HG02610 (cell line): ENCODE measurements at regions not wholly inside any gene's neighbourhood (a gene's known extent, or its start where the extent isn't known, plus 50 kb on each side); places are given as distances from the start of the nearest gene placed in this dataset.

ENCODE experiments used
- ATAC-seq: cut with Tn5 transposase; IDR thresholded peaks from one replicate; pipeline ENCODE4 v1.9.1; 2021; ENCODE audit warnings: mild to moderate bottlenecking, moderate library complexity; ENCODE audit not compliant: unreplicated experiment

DNA sequence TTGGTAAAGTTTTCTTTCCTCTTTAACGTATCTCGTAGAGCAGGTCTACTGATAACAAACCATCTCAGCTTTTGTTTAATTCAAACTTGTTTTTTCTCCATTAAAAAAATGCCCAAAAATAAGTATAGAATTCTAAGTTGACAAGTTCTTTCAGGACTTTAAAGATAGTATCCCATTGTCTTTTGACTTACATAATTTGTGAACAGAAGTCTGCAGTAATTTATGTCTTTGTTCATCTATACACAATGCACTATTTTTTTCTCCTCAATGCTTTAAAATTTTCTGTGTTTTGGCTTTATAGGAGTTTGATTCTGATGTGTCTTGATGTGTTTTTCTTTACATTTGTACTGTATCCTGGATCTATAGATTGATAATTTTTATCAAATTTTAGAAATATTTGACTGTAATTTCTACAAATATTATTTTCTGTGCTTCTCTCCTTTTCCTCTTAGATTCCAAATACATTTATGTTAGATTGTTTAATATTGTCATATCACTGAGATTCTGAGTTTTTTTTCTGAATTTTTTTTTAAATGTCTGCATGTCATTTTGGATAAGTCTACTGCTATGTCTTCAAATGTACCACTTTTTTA is 143.3 kb downstream of the FTCDNL1 start:
- no peak for ATAC-seq

DNA sequence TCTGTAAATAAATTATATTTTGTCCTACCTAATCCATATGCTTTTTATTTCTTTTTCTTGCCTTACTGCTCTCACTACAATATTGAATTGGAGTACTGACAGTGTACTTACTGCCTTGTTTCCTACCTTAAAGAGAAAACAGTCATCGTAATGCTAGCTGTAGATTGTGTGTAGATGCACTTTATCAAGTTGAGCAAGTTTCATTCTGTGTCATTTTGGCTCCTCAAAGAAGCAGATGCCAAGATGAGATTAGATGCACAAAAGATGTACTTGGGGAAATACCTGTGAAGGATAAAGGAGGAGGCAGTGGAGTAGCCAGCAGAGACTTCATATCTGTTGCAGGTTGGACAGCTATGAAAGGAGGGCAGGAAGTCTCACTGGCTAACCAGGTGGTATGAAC is 145.5 kb downstream of the FTCDNL1 start:
- no peak for ATAC-seq

DNA sequence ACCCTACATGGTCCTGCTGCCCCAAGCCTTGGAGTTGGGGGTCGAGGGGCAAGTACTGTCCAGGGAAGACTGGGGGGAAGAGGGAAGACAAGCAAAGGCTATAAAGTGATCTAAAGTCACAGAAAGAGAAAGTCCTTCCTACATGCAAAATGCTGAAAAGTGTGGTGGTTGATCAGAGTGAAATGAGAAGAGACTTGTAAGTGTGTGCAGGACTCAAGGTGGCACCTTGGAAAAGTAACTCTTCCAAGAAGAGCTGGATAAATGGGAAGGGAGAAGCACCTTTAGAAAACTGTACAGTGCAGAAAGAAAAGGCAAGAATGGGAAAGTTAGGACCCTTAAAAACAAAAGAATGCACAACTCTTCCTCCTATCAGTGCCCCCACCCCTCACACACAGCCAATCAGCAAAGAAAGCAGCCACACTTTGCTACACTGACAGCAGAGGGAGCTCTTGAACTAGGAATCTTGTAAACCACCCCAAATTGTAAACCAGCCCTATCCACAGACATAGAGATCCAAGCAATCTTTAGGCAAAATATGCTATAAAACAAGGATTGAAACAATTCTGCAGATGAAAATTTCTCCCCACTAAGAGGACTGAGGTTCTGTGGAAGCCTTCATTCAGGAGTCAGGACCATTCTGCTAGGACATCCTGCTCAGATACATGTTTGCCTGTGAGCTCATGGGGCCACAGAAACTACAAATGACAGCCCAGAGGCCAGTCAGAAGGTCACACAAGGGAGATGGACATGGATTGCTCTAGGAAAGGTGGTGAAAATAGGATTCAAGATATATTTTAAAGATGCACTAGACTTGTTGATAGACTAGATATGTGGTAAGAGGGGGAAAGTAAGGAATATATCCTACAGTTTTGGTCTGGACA is 146.4 kb downstream of the FTCDNL1 start:
- ATAC-seq = peak; percentile 53

DNA sequence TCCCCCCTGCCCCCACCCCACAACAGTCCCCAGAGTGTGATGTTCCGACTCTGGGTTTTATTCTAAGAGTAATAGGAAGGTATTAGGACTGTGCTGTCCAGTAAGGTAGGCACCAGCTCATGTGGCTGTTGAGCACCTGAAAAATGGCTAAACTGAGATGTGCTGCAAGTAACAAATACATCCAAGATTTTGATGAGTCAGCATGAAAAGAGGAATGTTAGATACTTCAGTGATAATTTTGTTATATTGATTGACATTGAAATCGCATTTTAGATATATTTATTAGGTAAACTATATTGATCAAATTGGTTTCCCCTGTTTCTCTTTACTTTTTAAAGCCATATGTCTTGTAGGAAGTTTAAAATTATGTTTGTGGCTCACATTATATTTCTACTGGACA is 147.8 kb downstream of the FTCDNL1 start:
- ATAC-seq = no peak

DNA sequence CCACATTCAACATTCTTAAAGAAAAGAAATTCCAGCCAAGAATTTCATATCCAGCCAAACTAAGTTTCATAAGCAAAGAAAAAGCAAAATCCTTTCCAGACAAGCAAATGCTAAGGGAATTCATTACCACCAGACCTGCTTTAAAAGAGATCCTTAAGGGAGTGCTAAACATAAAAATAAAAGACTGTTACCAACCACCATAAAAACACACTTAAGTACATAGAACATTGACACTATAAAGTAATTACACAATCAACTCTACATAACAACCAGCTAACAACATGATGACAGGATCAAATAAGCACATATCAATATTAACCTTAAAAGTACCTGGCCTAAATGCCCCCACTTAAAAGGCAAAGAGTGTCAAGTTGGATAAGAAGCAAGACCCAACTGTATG is 153.5 kb downstream of the FTCDNL1 start:
- no peak for ATAC-seq

DNA sequence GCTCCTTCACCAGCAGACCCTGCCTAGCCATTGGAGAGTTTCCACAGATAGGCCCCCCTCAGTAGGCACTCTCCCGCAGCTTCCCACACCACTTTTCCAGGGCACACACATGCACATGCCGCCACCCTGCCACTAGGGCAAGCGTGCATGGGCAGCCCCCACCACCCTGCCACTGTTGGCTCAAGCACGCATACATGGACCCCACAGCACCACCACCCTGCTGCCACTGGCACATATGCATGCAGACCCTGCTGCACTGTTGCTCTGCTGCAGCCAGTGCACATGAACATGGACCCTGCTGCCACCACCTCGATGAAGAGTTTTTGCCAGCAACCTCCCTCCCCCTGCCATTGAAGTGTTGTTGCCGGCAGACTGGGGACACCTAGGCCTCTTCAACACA is 154.9 kb downstream of the FTCDNL1 start:
- ATAC-seq = no peak

DNA sequence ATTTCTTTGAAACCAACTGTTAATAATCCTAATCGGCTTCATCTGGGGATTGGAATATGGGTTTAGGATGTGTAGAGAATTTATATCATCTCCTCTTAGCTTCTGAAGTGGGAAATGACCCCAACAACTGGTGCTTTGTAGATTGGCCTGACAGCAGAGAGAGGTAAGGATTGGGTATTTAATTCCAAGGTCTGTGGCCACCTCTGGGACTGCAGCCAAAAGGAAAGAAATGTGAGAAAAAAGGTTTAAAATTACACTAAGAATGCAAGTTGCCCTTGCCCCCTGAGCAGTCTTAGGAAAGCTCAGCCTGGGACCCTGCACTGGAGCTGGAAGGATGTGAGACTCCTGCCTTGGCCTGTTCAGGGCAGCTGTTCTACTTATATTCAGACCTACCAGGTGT is 157.1 kb downstream of the FTCDNL1 start:
- no peak for ATAC-seq

DNA sequence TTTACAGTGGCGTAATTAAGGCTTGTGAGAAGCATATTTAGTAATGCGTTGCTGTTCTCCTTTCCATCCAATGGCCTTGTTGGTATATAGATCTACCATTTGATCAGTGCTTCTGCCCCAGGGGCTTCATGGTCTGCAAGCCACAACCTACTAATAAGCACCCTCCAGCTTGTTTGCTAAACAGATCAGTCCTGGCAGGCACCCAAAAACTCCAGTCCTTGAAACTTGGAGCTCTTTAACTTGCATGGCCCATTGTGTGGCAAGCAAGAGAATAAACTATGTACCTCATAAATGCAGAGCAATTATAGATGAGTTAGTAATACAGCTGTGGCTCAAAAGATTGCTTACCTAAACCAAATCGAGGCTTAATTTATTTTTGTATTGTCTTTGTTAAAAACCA is 158.5 kb downstream of the FTCDNL1 start:
- ATAC-seq = no peak

DNA sequence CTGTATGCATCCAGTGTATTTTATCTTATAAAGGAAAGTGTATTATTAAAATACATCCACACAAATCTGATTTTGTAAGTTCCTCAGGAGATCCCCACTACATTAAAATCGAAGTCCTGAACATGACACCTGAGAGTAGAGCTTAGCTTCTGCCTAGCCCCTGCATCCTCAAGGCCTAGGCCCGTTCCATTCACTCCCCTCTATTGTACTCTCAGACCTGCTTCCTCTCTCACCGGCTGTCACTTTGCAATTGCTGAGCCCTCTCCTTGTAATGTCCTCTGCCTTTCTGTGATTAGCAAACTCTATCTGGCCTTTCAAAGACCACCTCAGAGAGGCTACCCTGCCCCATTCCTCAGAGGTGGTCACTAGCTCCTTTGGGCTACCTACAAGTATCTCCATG is 160.8 kb downstream of the FTCDNL1 start:
- no peak for ATAC-seq

DNA sequence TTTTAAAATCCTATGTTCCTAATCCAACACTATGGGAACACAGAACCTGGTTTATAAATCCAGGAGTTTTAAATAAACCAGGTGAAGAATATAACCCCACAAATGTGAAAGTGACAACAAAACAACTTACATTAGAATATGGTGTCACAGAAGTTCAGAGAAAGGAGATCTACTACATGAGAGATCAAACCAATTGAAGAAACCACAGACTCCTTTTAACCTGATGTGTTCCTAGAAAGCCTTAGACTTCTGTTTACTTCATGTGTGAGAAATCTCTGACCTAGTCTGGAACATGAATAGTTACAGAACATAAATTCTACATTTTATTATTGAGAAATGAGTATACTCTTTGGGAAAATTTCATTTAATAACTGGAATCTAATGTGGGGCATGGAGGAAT is 165.3 kb downstream of the FTCDNL1 start:
- no peak for ATAC-seq

DNA sequence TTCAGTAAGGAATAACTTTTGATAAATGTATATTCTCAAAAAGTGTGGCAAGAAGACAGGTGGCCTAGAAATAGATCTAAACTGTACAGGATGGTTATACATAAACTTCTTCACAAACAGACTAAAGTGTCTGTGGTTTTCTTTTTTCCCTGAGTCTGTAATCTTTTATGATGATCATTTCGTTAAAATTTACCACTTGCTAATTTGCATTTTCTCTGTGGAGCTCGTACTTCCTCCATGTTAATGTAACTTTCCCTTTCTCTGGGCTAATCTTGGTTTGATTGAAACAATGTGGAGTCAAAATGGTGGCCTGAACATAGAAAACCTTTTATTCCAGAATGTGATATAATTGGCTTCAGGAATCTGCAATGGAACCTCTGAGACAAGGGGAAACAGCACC is 166.2 kb downstream of the FTCDNL1 start:
- ATAC-seq = no peak

DNA sequence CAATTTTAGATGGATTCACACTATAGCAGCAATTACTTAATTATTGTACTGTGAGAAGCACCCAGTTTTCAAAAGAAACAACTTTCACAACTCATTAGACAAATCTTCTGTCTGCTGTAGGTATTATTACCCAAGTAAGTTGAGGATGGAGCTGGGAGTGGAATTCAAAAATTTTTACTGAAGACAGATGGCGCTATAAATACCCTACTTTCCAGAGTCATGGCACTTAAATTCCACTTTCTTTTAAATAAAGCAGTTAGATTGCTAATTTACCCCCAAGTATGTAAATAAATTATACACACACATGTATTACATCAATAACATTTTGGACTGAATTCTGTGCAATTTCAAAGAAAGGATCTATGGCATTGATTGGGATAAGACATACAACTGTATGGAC is 166.8 kb downstream of the FTCDNL1 start:
- ATAC-seq = no peak

DNA sequence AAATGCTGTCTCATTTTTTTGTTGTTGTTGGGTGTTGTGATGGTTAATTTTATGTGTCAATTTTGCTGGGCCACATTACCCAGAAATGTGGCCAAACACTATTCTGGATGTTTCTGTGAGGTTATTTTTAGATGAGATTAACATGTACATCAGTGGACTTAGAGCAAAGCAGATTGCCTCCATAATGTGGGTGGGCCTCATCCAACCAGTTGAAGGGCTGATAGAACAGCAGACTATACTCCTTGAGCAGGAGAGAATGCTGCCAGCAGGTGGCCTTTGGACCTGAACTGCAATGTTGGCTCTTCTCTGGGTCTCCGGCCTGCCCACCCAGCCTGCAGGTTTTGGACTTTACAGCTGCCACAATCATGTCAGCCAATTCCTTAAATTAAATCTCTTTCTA is 169.0 kb downstream of the FTCDNL1 start:
- no peak for ATAC-seq

DNA sequence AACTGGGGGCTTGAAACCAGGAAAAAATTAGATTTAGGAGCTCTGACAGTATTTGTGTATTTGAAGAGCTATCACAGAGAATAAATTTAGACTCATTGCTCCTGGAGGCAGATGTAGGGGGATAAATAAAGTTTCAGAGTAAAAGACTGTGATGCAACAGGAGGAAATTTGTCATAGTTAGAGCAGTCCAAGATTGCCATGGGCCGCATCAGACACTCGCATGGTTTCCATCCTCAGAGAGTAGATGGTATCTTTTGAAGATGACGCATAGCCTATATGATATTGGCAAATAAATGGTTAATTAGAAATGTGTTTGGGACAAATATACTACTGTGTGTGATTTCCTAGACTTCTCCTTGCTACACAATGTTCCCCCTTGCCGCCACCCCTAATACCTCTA is 170.5 kb downstream of the FTCDNL1 start:
- ATAC-seq = no peak

DNA sequence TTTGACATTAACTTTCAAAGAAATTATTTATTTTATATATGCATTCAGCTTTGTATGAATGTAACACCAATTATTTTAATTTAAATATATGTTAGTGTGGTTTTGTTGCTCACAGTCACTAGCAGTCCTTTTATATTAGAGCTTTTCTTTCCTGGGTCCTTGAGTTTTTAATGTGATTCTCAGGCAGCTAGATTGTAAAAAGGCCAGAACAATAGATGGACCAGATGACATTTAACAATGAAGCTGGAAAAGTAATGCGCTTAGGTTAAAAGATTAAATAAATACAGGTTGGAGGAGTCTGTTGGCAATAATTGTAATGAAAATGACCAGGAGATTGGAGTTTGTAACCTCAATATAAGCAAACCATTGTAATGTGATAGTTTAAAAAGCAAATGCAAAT is 171.1 kb downstream of the FTCDNL1 start:
- no peak for ATAC-seq

DNA sequence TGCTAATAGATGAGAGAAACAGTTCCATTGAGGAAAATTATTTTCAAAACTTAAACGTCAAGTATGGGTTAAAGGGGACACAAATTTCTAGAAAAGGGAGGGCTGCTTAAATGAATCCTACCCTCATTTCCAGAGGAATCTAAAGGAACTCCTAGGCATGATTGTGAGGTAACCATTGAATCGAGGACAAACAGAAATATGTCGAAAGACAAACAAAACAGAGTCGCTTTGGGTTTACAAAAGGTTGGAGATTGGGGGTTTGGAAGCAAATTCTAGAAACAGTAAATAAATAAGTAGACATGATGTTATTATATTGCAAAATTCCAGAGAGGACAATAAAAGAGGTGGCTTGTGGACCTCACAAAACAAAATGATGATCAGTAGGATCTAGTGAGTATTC is 173.1 kb downstream of the FTCDNL1 start:
- ATAC-seq = no peak

DNA sequence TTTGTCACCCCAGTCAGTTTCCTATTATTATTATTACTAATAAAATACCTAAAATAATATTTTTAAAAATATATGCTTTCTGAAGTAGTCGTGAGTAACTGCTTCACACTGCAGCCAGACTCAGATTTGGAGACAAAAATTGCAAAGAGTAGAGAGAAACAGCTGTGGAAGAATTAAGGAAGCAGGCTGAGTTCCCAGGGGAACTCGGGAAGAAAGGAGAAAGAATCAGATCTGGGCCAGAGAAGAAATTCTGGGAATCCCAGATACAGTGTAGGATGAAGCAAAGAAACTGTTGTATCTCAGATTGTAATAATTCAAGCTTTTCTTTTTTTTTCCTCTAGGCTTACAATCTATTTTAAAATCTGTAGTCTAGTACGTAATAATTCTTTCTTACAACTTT is 182.3 kb downstream of the FTCDNL1 start:
- no peak for ATAC-seq

DNA sequence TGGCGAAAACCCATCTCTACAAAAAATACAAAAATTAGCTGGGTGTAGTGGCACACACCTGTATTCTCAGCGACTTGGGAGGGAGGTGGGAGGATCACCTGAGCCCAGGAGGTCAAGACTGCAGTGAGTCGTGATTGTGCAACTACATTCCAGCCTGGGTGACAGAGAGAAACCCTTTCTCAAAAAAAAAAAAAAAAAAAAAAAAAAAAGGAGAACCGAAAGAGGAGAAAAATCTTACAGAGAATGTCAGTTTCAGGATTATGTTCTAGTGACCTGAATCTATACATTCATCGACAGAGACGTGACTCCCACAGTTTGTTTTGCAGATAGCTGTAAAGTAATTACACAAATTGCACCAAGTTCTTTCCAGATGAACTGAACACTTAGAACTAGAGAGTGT is 187.8 kb downstream of the FTCDNL1 start:
- no peak for ATAC-seq

DNA sequence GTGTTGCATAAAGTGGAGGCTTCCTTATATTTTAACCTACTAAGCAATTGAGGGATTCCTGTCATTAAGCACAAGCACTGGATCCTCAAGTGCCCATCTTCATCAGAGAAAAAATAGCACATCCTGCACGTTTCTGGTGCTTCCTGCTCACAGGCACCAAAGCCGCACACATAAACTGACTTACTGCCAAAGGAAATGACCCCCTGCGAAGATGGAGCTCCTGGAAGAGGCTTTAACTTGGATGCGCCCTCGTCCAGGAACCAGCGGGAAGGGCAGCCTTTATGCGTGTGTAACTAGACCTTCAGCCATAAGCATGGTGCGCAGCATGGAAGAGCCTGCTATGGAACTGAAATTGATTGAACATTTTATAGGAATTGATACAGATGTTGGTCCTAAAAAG is 188.7 kb downstream of the FTCDNL1 start:
- ATAC-seq = no peak

DNA sequence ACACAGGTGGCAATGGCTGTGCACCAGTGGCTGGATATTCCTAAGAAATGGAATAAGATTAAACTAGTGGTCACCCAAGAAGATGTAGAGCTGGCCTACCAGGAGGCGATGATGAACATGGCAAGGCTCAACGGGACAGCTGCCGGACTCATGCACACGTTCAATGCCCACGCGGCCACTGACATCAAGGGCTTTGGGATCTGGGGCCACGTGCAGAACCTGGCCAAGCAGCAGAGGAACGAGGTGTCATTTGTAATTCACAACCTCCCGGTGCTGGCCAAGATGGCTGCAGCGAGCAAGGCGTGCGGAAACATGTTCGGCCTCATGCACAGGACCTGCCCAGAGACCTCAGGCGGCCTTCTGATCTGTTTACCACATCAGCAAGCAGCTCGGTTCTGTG is 190.8 kb downstream of the FTCDNL1 start:
- no peak for ATAC-seq

DNA sequence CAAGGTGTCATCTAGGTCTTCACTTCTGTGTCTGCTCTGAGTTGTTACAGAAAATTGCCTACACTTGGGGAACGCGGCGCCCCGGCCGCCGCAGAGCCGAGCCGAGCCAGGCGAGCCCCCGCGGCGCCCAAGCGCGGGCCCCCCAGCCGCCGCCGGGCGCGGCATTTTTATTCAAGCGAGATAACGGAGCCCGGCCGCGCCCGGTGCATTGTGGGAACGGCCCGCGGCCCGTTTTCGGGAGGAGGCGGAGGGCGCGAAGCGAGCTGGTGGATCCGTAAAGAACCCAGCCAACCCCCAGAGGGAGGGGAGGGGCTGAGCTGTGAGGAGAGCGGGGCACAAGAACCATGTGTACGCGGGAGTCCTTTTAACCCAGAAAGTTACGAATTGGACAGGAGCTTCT is 191.8 kb downstream of the FTCDNL1 start:
- ATAC-seq = no peak

DNA sequence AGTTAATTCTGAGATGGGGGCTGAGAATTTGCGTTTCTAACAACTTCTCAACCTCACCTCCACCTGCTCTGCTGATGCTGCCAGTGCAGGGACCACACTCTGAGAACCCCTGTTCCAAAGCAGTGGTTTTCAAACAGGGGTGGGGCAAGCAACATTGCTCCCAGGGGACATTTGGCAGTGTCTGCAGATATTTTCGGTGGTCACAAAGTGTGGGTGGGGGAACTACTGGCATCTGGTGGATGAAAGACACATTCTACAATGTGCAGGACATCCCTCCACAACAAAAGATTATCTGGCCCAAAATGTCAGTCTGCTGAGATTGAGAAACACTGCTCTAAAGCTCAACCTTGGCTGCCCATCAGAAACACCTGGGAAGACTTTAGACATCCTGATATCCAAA is 188.7 kb upstream of the SATB2 start:
- ATAC-seq = peak; percentile 77

DNA sequence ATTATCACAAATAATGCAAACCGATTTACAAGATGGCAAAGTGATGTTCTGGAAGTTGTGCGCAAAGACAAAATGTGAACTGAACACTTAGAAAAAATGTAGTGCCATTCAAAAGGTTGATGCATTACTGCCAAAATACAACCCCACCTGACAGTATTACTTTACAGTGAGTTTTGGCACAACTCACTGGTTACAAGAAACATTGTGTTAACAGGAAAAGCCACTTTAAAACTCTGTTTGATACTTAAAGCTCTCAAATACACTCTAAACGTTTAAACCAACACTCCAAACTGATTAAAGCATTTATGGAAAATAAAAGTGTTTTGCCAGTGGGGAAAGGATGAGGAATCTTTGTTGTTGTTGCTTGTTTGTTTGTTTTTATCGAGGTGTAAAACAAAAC is 173.4 kb upstream of the SATB2 start:
- no peak for ATAC-seq
